IMR-90 (cell line): ENCODE measurements at regions not wholly inside any gene's neighbourhood (a gene's known extent, or its start where the extent isn't known, plus 50 kb on each side); places are given as distances from the start of the nearest gene placed in this dataset.

Source experiments
- ATAC-seq: fragments of 200-7000 bp; cut with Tn5 transposase; 2 replicates; pipeline ENCODE4 v1.9.1; 2020; ENCODE audit warnings: low read depth, mild to moderate bottlenecking, moderate library complexity
- BruUV-seq: library from RNA; stranded (reverse); fragments of 400-500 nt; replicated peaks from 2 replicates; lab custom pipeline; 2021; lab: Mats Ljungman, UMichigan
- CTCF ChIA-PET: fragments of 300-600 bp; formaldehyde crosslinking; extraction: SDS; loops from one replicate; lab custom pipeline; 2021; ENCODE audit warnings: antibody characterized with exemption; lab: Yijun Ruan, JAX
- POLR2A ChIA-PET: fragments of 300-600 bp; sonication (Branson Sonifier 250); formaldehyde crosslinking; loops from one replicate; lab custom pipeline; 2022; ENCODE audit warnings: antibody characterized with exemption; ENCODE audit not compliant: unreplicated experiment; lab: Charles Lee
- DNase-seq: peaks from one replicate; pipeline ENCODE4 v3.0.0; 2013
- H2AFZ ChIP-seq: replicated peaks from 2 replicates; pipeline ENCODE3; 2013; ENCODE audit warnings: low read length, mild to moderate bottlenecking; ENCODE audit not compliant: poor library complexity
- H2AK5ac ChIP-seq: 2 replicates; pipeline ENCODE4 v1.6.1; 2013; ENCODE audit warnings: low read depth, low read length, inconsistent platforms
- H2AK9ac ChIP-seq: replicated peaks from 2 replicates; pipeline ENCODE3; 2013; ENCODE audit warnings: mild to moderate bottlenecking, low read depth, low read length, moderate library complexity; ENCODE audit not compliant: poor library complexity
- H2BK120ac ChIP-seq: 2 replicates; pipeline ENCODE4 v1.6.1; 2013; ENCODE audit warnings: low read depth, low read length, inconsistent platforms
- H2BK15ac ChIP-seq: 3 replicates; pipeline ENCODE4 v1.6.1; 2013; ENCODE audit warnings: low read depth, low read length, inconsistent platforms
- H2BK20ac ChIP-seq: 2 replicates; pipeline ENCODE4 v1.6.1; 2013; ENCODE audit warnings: low read depth, mild to moderate bottlenecking, inconsistent platforms, low read length, moderate library complexity
- H2BK5ac ChIP-seq: 2 replicates; pipeline ENCODE4 v1.6.1; 2013; ENCODE audit warnings: mild to moderate bottlenecking, low read depth, low read length, inconsistent platforms; ENCODE audit not compliant: poor library complexity, severe bottlenecking
- H3K14ac ChIP-seq: replicated peaks from 2 replicates; pipeline ENCODE4 v1.6.1; 2013; ENCODE audit warnings: low read depth, low read length, inconsistent platforms
- H3K18ac ChIP-seq: 2 replicates; pipeline ENCODE4 v1.6.1; 2013; ENCODE audit warnings: low read depth, low read length, control low read depth
- H3K23ac ChIP-seq: 2 replicates; pipeline ENCODE4 v1.6.1; 2013; ENCODE audit warnings: low read depth, low read length, inconsistent platforms
- H3K27ac ChIP-seq: 2 replicates; pipeline ENCODE4 v1.5.1; 2013; ENCODE audit warnings: mild to moderate bottlenecking, control low read depth, low read length; ENCODE audit not compliant: insufficient read depth
- H3K27me3 ChIP-seq: 2 replicates; pipeline ENCODE4 v1.6.1; 2013; ENCODE audit warnings: low read length; ENCODE audit not compliant: control insufficient read depth, insufficient read depth
- H3K36me3 ChIP-seq: 2 replicates; pipeline ENCODE4 v1.6.1; 2013; ENCODE audit warnings: low read length, mixed read lengths; ENCODE audit not compliant: control insufficient read depth, insufficient read depth
- H3K4ac ChIP-seq: 2 replicates; pipeline ENCODE4 v1.6.1; 2013; ENCODE audit warnings: low read depth, low read length, inconsistent platforms
- H3K4me1 ChIP-seq: 2 replicates; pipeline ENCODE4 v1.6.1; 2013; ENCODE audit warnings: low read length, mixed read lengths; ENCODE audit not compliant: control insufficient read depth, insufficient read depth
- H3K4me2 ChIP-seq: 2 replicates; pipeline ENCODE4 v1.6.1; 2013; ENCODE audit warnings: low read depth, mild to moderate bottlenecking, control low read depth, low read length, moderate library complexity
- H3K4me3 ChIP-seq: 2 replicates; pipeline ENCODE4 v1.5.1; 2013; ENCODE audit warnings: low read depth, mild to moderate bottlenecking, control low read depth, low read length, moderate library complexity; ENCODE audit not compliant: insufficient read depth
- H3K56ac ChIP-seq: 2 replicates; pipeline ENCODE4 v1.6.1; 2013; ENCODE audit warnings: low read length, inconsistent platforms; ENCODE audit not compliant: insufficient read depth; ENCODE audit errors: extremely low read depth
- H3K79me1 ChIP-seq, 2 experiments: 2 replicates each; pipeline ENCODE4 v1.6.1; 2013; ENCODE audit warnings: low read length in 2 of 2, inconsistent platforms in 1 of 2, low read depth in 1 of 2
- H3K9ac ChIP-seq: 2 replicates; pipeline ENCODE4 v1.6.1; 2013; ENCODE audit warnings: low read depth, low read length, control low read depth
- H3K9me1 ChIP-seq: 2 replicates; pipeline ENCODE4 v1.6.1; 2013; ENCODE audit warnings: low read length, inconsistent platforms; ENCODE audit not compliant: insufficient read depth
- H3K9me3 ChIP-seq: 2 replicates; pipeline ENCODE4 v1.6.1; 2013; ENCODE audit warnings: low read length; ENCODE audit not compliant: control insufficient read depth, insufficient read depth
- H4K20me1 ChIP-seq: 2 replicates; pipeline ENCODE4 v1.6.1; 2013; ENCODE audit warnings: low read length, inconsistent platforms; ENCODE audit not compliant: insufficient read depth
- H4K5ac ChIP-seq: 2 replicates; pipeline ENCODE4 v1.6.1; 2013; ENCODE audit warnings: mild to moderate bottlenecking, low read depth, low read length, control low read depth
- H4K8ac ChIP-seq, 2 experiments: 2 replicates each; pipeline ENCODE4 v1.6.1; 2013; ENCODE audit warnings: low read depth in 2 of 2, low read length in 2 of 2, control low read depth in 1 of 2, inconsistent platforms in 1 of 2
- H4K91ac ChIP-seq: 2 replicates; pipeline ENCODE4 v1.6.1; 2013; ENCODE audit warnings: low read depth, low read length, inconsistent platforms; ENCODE audit not compliant: insufficient read depth
- BHLHE40 ChIP-seq: fragments of 150-350 bp; IDR thresholded peaks from 2 replicates; pipeline ENCODE4 v1.6.1; 2016; ENCODE audit warnings: mild to moderate bottlenecking, low read depth, low read length
- CEBPB ChIP-seq: IDR thresholded peaks from 2 replicates; pipeline ENCODE4 v1.6.1; 2012; ENCODE audit warnings: low read depth, low read length, improper control_type of control experiment
- CHD1 ChIP-seq: IDR thresholded peaks from 2 replicates; pipeline ENCODE4 v1.6.1; 2012; ENCODE audit warnings: low read depth, low read length, improper control_type of control experiment
- CTCF ChIP-seq: conservative IDR thresholded peaks from 2 replicates; pipeline ENCODE4 v1.5.1; 2012; ENCODE audit warnings: mild to moderate bottlenecking, low read depth, low read length, improper control_type of control experiment
- ELK1 ChIP-seq: fragments of 150-350 bp; IDR thresholded peaks from 2 replicates; pipeline ENCODE4 v1.6.1; 2016; ENCODE audit warnings: low read depth, mild to moderate bottlenecking, low read length, moderate library complexity, borderline replicate concordance
- FOS ChIP-seq: fragments of 150-350 bp; IDR thresholded peaks from 2 replicates; pipeline ENCODE4 v1.6.1; 2016; ENCODE audit warnings: low read depth, low read length
- MAFK ChIP-seq: IDR thresholded peaks from 2 replicates; pipeline ENCODE4 v1.6.1; 2012; ENCODE audit warnings: low read depth, low read length, improper control_type of control experiment
- MAZ ChIP-seq: IDR thresholded peaks from 2 replicates; pipeline ENCODE4 v1.6.1; 2012; ENCODE audit warnings: low read depth, mild to moderate bottlenecking, low read length, improper control_type of control experiment, moderate library complexity, borderline replicate concordance
- MXI1 ChIP-seq: IDR thresholded peaks from 2 replicates; pipeline ENCODE4 v1.6.1; 2012; ENCODE audit warnings: low read depth, mild to moderate bottlenecking, low read length, moderate library complexity, borderline replicate concordance
- POLR2A ChIP-seq: IDR thresholded peaks from 2 replicates; pipeline ENCODE4 v1.6.1; 2012; ENCODE audit warnings: mild to moderate bottlenecking, low read depth, low read length
- RAD21 ChIP-seq: IDR thresholded peaks from 2 replicates; pipeline ENCODE4 v1.6.1; 2012; ENCODE audit warnings: low read length, improper control_type of control experiment
- RCOR1 ChIP-seq: IDR thresholded peaks from 2 replicates; pipeline ENCODE4 v1.6.1; 2012; ENCODE audit warnings: mild to moderate bottlenecking, low read length, improper control_type of control experiment; ENCODE audit not compliant: insufficient replicate concordance
- RFX5 ChIP-seq: IDR thresholded peaks from 2 replicates; pipeline ENCODE4 v1.8.0; 2012; ENCODE audit warnings: low read depth, mild to moderate bottlenecking, low read length, moderate library complexity
- SMC3 ChIP-seq: fragments of 150-350 bp; IDR thresholded peaks from 2 replicates; pipeline ENCODE4 v1.6.1; 2016; ENCODE audit warnings: low read depth, mild to moderate bottlenecking, antibody characterized with exemption, low read length, moderate library complexity
- WGBS, 2 experiments: methylation state at CpG; one replicate each; pipeline versions ENCODE4 v1.1.5 to v1.1.7; 2013; ENCODE audit warnings: missing lambda C conversion rate in 2 of 2; ENCODE audit not compliant: insufficient read length in 1 of 2; ENCODE audit errors: extremely low coverage in 2 of 2; 5-methylcytosine and 5-hydroxymethylcytosine counted together
- dilution Hi-C: fragments of 300-500 bp; cut with HindIII; formaldehyde crosslinking; loops from one replicate; pipeline ENCODE4 v1.14.3; 2018; ENCODE audit warnings: low sequenced_read_pairs; ENCODE audit not compliant: unreplicated experiment
- in situ Hi-C: fragments of 300-500 bp; cut with MboI; formaldehyde crosslinking; loops from 3 replicates; pipeline ENCODE4 v1.14.3; 2019; ENCODE audit warnings: low sequenced_read_pairs, inconsistent platforms, mixed read lengths
- intact Hi-C: fragments of 100-400 bp; cut with micrococcal nuclease; formaldehyde crosslinking; loops from 2 replicates; pipeline ENCODE4 v1.10.0; 2022

- intact Hi-C loops = no loop called here
- no peak overlapping the region for H3K56ac ChIP-seq
Measured at GRCh38 chr14:104444159-104445030, 135.2 kb upstream of the C14orf180 start.

More at GRCh38 chr14:104444159-104445030, 135.2 kb upstream of the C14orf180 start:
- Histone ChIP-seq H2BK15ac (no peak overlapping the region), H3K23ac (no peak overlapping the region), H4K8ac (no peak overlapping the region), H4K20me1 (no peaks in the 10 kb centered on the region), H3K14ac (no peak overlapping the region), H2BK120ac (no peak overlapping the region), H3K4me3 (no peak overlapping the region), H3K9me3 (peaks cover 27% of the 10 kb centered on the region), H3K4me2 (no peak overlapping the region), H3K27me3 (no peaks in the 10 kb centered on the region), H3K79me1 (no peaks in the 10 kb centered on the region), H3K9ac (no peak overlapping the region), H3K36me3 (no peaks in the 10 kb centered on the region), H3K4me1 (no peaks in the 10 kb centered on the region), H2AK5ac (no peak overlapping the region), H2BK5ac (no peak overlapping the region), H2AK9ac (no peak overlapping the region), H3K4ac (no peak overlapping the region), H2BK20ac (no peak overlapping the region), H3K18ac (no peak overlapping the region), H3K9me1 (no peaks in the 10 kb centered on the region), H3K27ac (no peak overlapping the region), H4K5ac (no peak overlapping the region), H4K91ac (no peak overlapping the region), H2AFZ (no peak overlapping the region)
- DNase-seq (no peak), ATAC-seq (no peak)
- TF ChIP-seq POLR2A (no peak), CTCF (no peak), RAD21 (no peak), SMC3 (no peak), ELK1 (no peak), MAFK (no peak), FOS (no peak), MXI1 (no peak), CHD1 (no peak), BHLHE40 (no peak), CEBPB (no peak), RFX5 (no peak), MAZ (no peak), RCOR1 (no peak)
- CTCF ChIA-PET = no interaction called here
- no TSS peak for BruUV-seq
- dilution Hi-C loops = no loop called here
- POLR2A ChIA-PET = no interaction called here
- WGBS, 2 experiments = 76% methylated on average over 3 of the region's 10 CpGs; no CpG with 5 or more reads in 1 of the 2 experiments
- in situ Hi-C loops = no loop called here
